GM12874 (cell line): ENCODE measurements at regions not wholly inside any gene's neighbourhood (a gene's known extent, or its start where the extent isn't known, plus 50 kb on each side); places are given as distances from the start of the nearest gene placed in this dataset.

Source experiments
- CTCF ChIP-seq: IDR thresholded peaks from 2 replicates; pipeline ENCODE4 v1.5.1; 2011; ENCODE audit warnings: low read depth, mild to moderate bottlenecking, control low read depth, low read length, moderate library complexity; ENCODE audit not compliant: insufficient read depth

DNA sequence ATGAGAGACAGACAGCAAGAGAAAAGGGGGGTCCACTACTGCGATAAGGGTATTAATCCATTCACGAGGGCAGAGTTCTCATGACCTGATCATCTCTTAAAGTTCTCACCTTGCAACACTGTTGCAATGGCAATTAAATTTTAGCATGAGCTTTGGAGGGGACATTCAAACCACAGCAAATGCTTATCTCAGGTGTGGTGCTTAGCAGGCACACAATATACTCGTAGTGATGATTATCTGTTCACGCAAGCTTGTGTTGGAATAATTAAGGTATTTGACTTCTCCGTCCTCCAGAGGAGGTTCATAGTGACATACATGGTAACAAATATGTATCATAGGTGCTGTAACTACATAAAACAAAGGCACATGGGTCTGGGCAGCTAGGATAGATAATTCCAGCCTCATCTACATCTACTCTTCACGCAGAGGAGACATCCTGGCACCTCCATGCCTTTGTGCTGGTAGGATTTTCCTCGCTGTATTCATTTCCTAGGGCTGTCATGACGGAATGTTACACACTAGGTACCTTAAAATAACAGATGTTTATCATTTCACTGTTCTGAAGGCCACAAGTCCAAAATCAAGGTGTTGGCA is 221.2 kb downstream of the RBM19 start:
- TF ChIP-seq CTCF = no peak

DNA sequence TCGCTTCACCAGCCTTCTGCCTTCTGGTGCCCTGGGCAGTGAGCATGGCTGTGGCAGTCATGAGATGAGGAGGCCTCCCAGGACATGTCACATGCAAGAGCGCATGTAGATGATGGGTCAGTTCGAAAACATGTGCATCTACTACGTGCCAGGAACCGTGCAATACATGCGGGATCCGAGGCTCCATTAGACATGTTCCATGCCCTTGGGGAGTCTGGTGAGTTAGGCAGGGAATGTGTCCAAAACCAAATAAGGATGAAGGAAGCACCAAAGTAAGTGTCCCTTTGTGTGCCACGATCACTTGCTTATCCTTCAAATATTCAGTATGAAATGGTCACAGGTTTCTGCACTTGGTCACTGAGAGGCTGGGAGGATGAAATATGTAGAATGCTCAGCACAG is 223.3 kb downstream of the RBM19 start:
- TF ChIP-seq CTCF = no peak

DNA sequence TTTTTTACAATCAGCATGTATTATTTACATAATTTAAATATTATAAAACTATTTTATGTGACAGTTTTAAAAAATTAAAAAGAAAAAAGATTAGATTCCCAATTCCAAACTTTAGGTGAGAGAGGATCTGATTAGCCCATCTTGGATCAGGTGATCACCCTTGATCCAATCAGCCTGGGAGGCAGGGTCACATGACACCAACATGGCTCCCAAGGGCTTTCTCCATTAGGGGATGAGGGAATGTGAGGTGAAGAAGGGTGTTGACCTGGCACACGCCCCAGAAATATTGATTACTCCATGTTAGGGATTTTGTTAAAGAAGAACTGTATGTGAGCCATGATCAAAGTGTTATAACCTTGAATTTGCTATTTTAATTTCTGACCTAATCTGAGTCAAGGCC is 225.4 kb downstream of the RBM19 start:
- TF ChIP-seq CTCF = no peak

DNA sequence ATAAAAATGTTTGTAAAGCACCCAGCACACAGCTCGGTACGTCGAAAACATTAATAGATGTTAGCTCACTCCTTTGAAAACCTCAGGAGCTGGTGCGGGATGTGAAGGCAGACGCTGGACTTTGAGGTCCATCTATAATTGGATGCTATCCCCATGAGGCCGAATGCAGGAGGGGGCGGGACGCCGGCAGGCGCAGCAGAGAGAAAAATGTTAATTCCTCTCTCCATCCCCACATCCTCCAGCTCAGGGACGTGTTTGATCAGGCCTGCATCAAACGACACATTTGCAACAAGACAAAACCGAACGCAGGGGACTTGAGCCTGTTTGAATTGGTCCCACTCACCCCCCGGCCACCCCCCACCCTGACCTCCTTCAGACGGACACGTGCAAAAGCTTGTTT is 231.0 kb downstream of the RBM19 start:
- TF ChIP-seq CTCF = no peak

DNA sequence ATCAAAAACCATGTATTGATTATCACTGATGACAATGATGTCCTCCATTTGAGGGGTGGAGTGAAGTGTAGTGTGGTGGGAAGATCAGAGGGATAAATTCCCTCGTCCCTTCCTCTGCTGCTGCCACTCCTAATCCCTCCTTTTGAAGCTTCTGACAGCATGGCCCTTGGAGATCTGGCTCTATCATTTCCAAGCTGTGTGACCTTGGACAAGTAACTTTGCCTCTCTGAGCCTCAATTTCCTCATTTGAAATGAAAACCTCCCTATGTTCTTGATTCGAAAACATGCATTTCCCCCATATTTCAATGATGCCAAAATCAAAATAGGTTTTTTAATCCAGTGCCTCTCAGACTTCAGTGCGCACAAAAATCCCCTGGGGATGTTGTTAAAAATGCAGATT is 231.6 kb downstream of the RBM19 start:
- no peak for TF ChIP-seq CTCF

DNA sequence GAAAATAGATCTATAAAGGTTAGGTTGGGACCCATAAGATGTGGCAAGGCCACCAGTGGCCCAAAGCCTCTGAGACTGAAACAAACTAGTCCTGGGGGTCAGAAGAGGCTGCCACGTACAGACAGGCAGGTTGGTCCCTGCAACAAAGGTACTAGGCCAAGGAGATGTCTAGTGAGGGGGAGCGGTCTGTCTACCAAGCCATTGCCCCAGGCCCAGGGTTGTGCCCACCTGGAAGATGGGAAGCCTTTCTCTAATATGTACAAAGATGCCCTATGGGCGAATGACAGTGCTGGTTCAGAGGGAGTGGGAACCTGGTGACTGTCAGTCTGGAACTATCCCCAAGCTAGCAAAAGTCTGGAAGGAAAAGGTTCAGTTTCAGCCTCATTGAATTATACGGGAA is 233.2 kb downstream of the RBM19 start:
- TF ChIP-seq CTCF = no peak

- TF ChIP-seq CTCF = no peak
Measured at GRCh38 chr12:113727651-113728061, 238.5 kb downstream of the RBM19 start.

DNA sequence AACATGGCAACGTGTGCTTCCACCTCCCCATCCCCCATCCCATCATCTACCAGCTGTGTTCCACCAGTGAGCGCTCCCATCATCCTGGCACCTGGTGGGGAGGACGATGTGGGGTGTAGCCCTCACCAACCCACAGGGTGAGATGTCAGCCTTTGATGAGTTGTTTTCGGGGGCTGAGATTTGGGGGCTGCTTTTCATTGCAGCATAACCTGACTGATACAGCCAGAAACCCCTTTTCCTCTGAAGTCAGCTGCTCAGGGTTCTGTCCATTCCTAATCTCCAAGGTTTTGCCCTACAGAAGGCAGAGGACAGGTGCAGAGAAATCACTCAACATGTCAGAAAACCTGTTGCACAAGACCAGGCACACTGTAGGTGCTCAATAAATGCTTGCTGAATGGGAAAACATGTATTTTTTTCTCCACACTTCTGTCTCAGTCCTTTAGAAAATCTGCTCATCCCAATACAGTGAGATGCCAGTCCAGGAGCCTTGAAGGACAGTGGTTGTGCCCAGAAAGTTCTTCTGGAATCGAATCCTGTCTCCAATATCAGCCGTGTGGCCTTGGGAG is 239.8 kb downstream of the RBM19 start:
- no peak for TF ChIP-seq CTCF
